AG04450 (cell line): ENCODE measurements at regions not wholly inside any gene's neighbourhood (a gene's known extent, or its start where the extent isn't known, plus 50 kb on each side); places are given as distances from the start of the nearest gene placed in this dataset.

Experiments
- CTCF ChIA-PET: fragments of 300-600, 350-600 bp; formaldehyde crosslinking; extraction: SDS; loops from one replicate; lab custom pipeline; 2022; ENCODE audit warnings: antibody characterized with exemption, inconsistent platforms; lab: Charles Lee
- POLR2A ChIA-PET: fragments of 350-600 bp; formaldehyde crosslinking; extraction: SDS; loops from one replicate; lab custom pipeline; 2021; ENCODE audit warnings: antibody characterized with exemption, inconsistent platforms; lab: Yijun Ruan, JAX
- DNase-seq: peaks from one replicate; pipeline ENCODE4 v3.0.0-alpha.2; 2011; ENCODE audit warnings: low read depth, low spot score
- H3K27ac ChIP-seq: one replicate; pipeline ENCODE4 v1.5.1; 2012; ENCODE audit warnings: low read depth, low read length, control low read depth
- H3K27me3 ChIP-seq: one replicate; pipeline ENCODE4 v1.6.0; 2012; ENCODE audit warnings: low read length; ENCODE audit not compliant: control insufficient read depth, insufficient read depth
- H3K4me3 ChIP-seq: 2 replicates; pipeline ENCODE4 v1.5.1; 2011; ENCODE audit warnings: mild to moderate bottlenecking, low read depth, low read length, control low read depth
- H3K9me3 ChIP-seq: 2 replicates; pipeline ENCODE4 v1.5.1; 2012; ENCODE audit warnings: low read length; ENCODE audit not compliant: control insufficient read depth, insufficient read depth
- TF ChIP-seq, protein P1 (sequence below): IDR thresholded peaks from 2 replicates; pipeline ENCODE4 v1.5.1; 2011; ENCODE audit warnings: low read depth, low read length, control low read depth, inconsistent platforms

DNA sequence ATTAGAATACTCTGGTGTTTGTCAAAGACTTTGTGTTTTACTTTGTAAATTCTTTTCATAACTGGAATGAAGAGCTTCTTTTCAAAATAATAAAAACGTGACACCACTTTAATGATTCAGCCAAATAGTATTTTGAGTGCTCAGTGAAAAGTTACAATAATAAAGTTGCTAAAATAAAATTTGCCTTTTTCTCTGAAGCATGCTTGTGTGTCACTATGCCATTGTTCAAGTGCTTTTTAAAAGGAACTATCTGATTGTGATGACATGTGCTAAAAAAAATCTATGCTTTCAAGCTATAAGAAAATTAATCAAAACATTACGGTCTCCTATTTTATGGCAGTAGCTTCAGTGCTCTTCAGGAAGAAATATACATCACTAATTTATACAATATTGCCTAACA, 1290.5 kb upstream of the B3GALT2 start:
- Histone ChIP-seq H3K27me3 (no peaks in the 10 kb centered on the region), H3K4me3 (no peak overlapping the region), H3K9me3 (no peaks in the 10 kb centered on the region), H3K27ac (no peak overlapping the region)
- no peak for DNase-seq
- POLR2A ChIA-PET: no interaction called here
- CTCF ChIA-PET: no interaction called here
- TF ChIP-seq, protein P1, sequence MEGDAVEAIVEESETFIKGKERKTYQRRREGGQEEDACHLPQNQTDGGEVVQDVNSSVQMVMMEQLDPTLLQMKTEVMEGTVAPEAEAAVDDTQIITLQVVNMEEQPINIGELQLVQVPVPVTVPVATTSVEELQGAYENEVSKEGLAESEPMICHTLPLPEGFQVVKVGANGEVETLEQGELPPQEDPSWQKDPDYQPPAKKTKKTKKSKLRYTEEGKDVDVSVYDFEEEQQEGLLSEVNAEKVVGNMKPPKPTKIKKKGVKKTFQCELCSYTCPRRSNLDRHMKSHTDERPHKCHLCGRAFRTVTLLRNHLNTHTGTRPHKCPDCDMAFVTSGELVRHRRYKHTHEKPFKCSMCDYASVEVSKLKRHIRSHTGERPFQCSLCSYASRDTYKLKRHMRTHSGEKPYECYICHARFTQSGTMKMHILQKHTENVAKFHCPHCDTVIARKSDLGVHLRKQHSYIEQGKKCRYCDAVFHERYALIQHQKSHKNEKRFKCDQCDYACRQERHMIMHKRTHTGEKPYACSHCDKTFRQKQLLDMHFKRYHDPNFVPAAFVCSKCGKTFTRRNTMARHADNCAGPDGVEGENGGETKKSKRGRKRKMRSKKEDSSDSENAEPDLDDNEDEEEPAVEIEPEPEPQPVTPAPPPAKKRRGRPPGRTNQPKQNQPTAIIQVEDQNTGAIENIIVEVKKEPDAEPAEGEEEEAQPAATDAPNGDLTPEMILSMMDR: no peak

DNA sequence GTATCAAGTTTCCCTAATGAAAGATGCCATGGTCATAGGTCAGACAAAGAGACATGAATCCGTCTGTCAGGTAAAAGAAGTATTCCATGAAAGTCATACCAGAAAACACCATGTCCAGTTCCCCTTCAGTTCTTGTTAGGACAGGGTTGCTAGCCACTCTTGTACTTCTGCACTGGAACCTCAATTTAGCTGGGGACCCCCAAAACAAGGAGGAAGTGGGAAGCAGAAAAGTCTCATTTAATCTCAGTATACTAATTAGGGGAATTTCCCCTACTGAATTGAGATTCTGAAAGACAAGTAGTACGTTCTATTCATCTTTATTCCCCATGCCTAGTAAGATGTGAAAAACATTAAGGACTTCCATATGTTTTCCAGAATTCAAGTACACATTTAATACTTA, 1289.9 kb upstream of the B3GALT2 start:
- Histone ChIP-seq H3K4me3 (no peak overlapping the region), H3K9me3 (no peaks in the 10 kb centered on the region), H3K27me3 (no peaks in the 10 kb centered on the region), H3K27ac (no peak overlapping the region)
- CTCF ChIA-PET: no interaction called here
- TF ChIP-seq, protein P1: no peak
- POLR2A ChIA-PET: no interaction called here
- DNase-seq: no peak

DNA sequence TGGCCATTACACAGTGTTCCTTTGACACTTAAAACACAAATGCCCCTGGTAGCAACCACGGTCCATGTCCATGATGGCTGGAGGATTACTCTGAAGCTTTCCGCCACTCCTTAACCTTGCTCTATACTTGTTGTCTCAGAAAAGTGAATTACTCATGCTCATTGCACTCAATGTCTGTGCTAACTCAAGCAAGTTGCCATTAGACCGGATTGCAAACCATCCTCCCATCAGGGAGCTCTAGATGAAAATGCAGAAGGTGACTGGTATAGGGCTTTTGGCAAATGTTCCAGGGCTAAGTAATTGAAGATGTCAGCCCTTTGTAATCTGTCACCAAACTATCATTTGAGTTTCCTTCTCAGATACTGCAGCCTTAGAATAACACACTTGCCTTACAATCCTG, 1288.3 kb upstream of the B3GALT2 start:
- Histone ChIP-seq H3K9me3 (no peaks in the 10 kb centered on the region), H3K4me3 (no peak overlapping the region), H3K27ac (no peak overlapping the region), H3K27me3 (no peaks in the 10 kb centered on the region)
- ChIA-PET POLR2A (no interaction called here), CTCF (no interaction called here)
- no peak for DNase-seq
- TF ChIP-seq, protein P1: no peak

DNA sequence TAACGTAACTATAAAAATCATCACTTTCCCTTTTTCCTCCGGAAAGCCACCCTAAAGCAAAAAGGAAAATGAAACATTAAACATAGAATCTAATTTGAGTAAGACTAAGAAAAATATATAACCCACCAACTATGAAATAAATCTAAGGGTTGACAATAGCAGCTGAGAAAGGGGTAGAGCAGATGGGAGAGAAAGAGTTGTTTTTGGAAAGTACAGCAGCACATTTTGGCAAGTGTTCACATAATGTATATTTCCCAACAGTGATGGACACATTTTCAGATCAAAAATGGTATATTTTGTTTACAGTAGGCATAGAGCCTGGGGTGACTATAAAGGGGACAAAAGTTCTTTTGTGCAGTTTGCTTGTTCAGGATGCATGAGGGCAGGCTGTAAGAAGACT, 1287.4 kb upstream of the B3GALT2 start:
- Histone ChIP-seq H3K27ac (no peak overlapping the region), H3K9me3 (no peaks in the 10 kb centered on the region), H3K4me3 (no peak overlapping the region), H3K27me3 (no peaks in the 10 kb centered on the region)
- no peak for DNase-seq
- ChIA-PET POLR2A (no interaction called here), CTCF (no interaction called here)
- TF ChIP-seq, protein P1: no peak

DNA sequence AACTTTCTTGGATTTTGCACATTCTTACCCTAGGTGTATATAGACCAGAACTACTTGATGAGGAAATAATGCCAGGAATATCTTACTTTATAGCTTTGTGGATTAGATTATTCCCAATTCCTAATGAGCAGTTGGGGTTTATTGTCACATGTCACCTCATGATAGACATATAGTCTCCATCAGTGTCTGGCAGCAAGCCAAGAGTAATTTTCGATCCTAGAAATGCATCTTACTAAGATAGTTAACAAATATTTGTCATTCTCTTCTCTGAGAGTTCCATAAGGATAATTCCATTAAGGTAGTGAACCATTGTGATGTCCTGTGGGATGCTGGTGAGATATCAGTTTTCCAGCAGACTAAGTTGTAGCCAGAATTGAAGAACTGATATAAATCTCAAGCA, 1282.9 kb upstream of the B3GALT2 start:
- ChIA-PET POLR2A (no interaction called here), CTCF (no interaction called here)
- TF ChIP-seq, protein P1: no peak
- H3K27me3 ChIP-seq: no peaks in the 10 kb centered on the region
- DNase-seq: no peak
- H3K27ac ChIP-seq: no peak overlapping the region
- no peaks in the 10 kb centered on the region for H3K9me3 ChIP-seq
- H3K4me3 ChIP-seq: no peak overlapping the region
